SJCRH30 (cell line): ENCODE measurements at regions not wholly inside any gene's neighbourhood (a gene's known extent, or its start where the extent isn't known, plus 50 kb on each side); places are given as distances from the start of the nearest gene placed in this dataset.
"Not testable (repeated sequence)": the region's sequence is repeated elsewhere in the genome, so short reads cannot be mapped to it uniquely, and the experiment has no call there.

Experiments used
- DNase-seq, 2 experiments: peaks; one replicate each; pipeline ENCODE4 v3.0.0-alpha.2; 2015 to 2020
- H3K27ac ChIP-seq: fragments of 250-450 bp; sonication (Bioruptor Pico); 2 replicates; pipeline ENCODE4 v1.5.1; 2020; ENCODE audit warnings: mild to moderate bottlenecking, moderate library complexity
- H3K27me3 ChIP-seq: fragments of 250-450 bp; sonication (Bioruptor Pico); 2 replicates; pipeline ENCODE4 v1.5.1; 2020; ENCODE audit warnings: mild to moderate bottlenecking, moderate library complexity
- H3K36me3 ChIP-seq: fragments of 250-450 bp; sonication (Bioruptor Pico); 2 replicates; pipeline ENCODE4 v1.5.1; 2020; ENCODE audit warnings: mild to moderate bottlenecking, moderate library complexity
- H3K4me1 ChIP-seq: fragments of 250-450 bp; sonication (Bioruptor Pico); 2 replicates; pipeline ENCODE4 v1.5.1; 2020; ENCODE audit warnings: mild to moderate bottlenecking, moderate library complexity
- H3K4me3 ChIP-seq: fragments of 250-450 bp; sonication (Bioruptor Pico); 2 replicates; pipeline ENCODE4 v1.5.1; 2020; ENCODE audit warnings: mild to moderate bottlenecking, moderate library complexity
- H3K9me3 ChIP-seq: fragments of 250-450 bp; sonication (Bioruptor Pico); replicated peaks from 2 replicates; pipeline ENCODE4 v1.5.1; 2020; ENCODE audit warnings: mild to moderate bottlenecking, moderate library complexity

GRCh38 chr11:96483374-96483955 lies 93.7 kb downstream of the JRKL start:
- no peak overlapping the region for H3K27ac ChIP-seq
- no peaks in the 10 kb centered on the region for H3K4me1 ChIP-seq
- H3K9me3 ChIP-seq, result no peaks in the 10 kb centered on the region
- H3K4me3 ChIP-seq, result no peak overlapping the region
- no peaks in the 10 kb centered on the region for H3K36me3 ChIP-seq
- no peak for DNase-seq
- no peaks in the 10 kb centered on the region for H3K27me3 ChIP-seq

GRCh38 chr11:96484361-96484760 lies 94.5 kb downstream of the JRKL start:
- Histone ChIP-seq H3K4me3 (no peak overlapping the region), H3K9me3 (no peaks in the 10 kb centered on the region), H3K4me1 (no peaks in the 10 kb centered on the region), H3K27me3 (no peaks in the 10 kb centered on the region), H3K27ac (no peak overlapping the region), H3K36me3 (no peaks in the 10 kb centered on the region)
- no peak for DNase-seq

GRCh38 chr11:96486890-96487611 lies 97.2 kb downstream of the JRKL start:
- H3K27me3 ChIP-seq, result no peaks in the 10 kb centered on the region
- no peaks in the 10 kb centered on the region for H3K36me3 ChIP-seq
- no peaks in the 10 kb centered on the region for H3K9me3 ChIP-seq
- no peaks in the 10 kb centered on the region for H3K4me1 ChIP-seq
- peak in 1 of 2 experiments; percentile 12 for DNase-seq
- H3K4me3 ChIP-seq, result peak overlapping the region; percentile 31
- no peak overlapping the region for H3K27ac ChIP-seq

- not testable (repeated sequence) for H3K36me3 ChIP-seq, H3K27ac ChIP-seq, H3K27me3 ChIP-seq, DNase-seq, H3K4me1 ChIP-seq, H3K9me3 ChIP-seq, H3K4me3 ChIP-seq
These were observed 99.1 kb downstream of the JRKL start for GRCh38 chr11:96488911-96489310.

- H3K9me3 ChIP-seq, result no peaks in the 10 kb centered on the region
These were observed 110.6 kb downstream of the JRKL start for GRCh38 chr11:96500440-96500839.

GRCh38 chr11:96506041-96506440 lies 116.2 kb downstream of the JRKL start:
- H3K27me3 ChIP-seq, result no peaks in the 10 kb centered on the region

More at GRCh38 chr11:96500440-96500839, 110.6 kb downstream of the JRKL start:
- H3K4me3 ChIP-seq, result no peak overlapping the region
- no peaks in the 10 kb centered on the region for H3K4me1 ChIP-seq
- no peaks in the 10 kb centered on the region for H3K36me3 ChIP-seq
- no peaks in the 10 kb centered on the region for H3K27me3 ChIP-seq
- no peak overlapping the region for H3K27ac ChIP-seq
- DNase-seq, result no peak

GRCh38 chr11:96506953-96507354 lies 117.1 kb downstream of the JRKL start:
- Histone ChIP-seq H3K9me3 (no peaks in the 10 kb centered on the region), H3K27me3 (no peaks in the 10 kb centered on the region), H3K27ac (no peak overlapping the region), H3K36me3 (no peaks in the 10 kb centered on the region), H3K4me3 (no peak overlapping the region), H3K4me1 (no peaks in the 10 kb centered on the region)
- no peak for DNase-seq

More at GRCh38 chr11:96506041-96506440, 116.2 kb downstream of the JRKL start:
- Histone ChIP-seq H3K36me3 (no peaks in the 10 kb centered on the region), H3K4me3 (no peak overlapping the region), H3K9me3 (no peaks in the 10 kb centered on the region), H3K27ac (no peak overlapping the region), H3K4me1 (no peaks in the 10 kb centered on the region)
- no peak for DNase-seq

GRCh38 chr11:96508861-96509260 lies 119.0 kb downstream of the JRKL start:
- DNase-seq, result no peak
- H3K27ac ChIP-seq, result no peak overlapping the region
- no peaks in the 10 kb centered on the region for H3K4me1 ChIP-seq
- no peak overlapping the region for H3K4me3 ChIP-seq
- H3K9me3 ChIP-seq, result no peaks in the 10 kb centered on the region
- no peaks in the 10 kb centered on the region for H3K36me3 ChIP-seq
- H3K27me3 ChIP-seq, result no peaks in the 10 kb centered on the region

GRCh38 chr11:96520939-96521338 lies 131.1 kb downstream of the JRKL start:
- no peak overlapping the region for H3K27ac ChIP-seq
- H3K27me3 ChIP-seq, result no peaks in the 10 kb centered on the region
- H3K4me1 ChIP-seq, result no peaks in the 10 kb centered on the region
- no peaks in the 10 kb centered on the region for H3K9me3 ChIP-seq
- no peaks in the 10 kb centered on the region for H3K36me3 ChIP-seq
- DNase-seq, result no peak
- H3K4me3 ChIP-seq, result no peak overlapping the region

GRCh38 chr11:96523656-96524055 lies 133.8 kb downstream of the JRKL start:
- no peaks in the 10 kb centered on the region for H3K4me1 ChIP-seq
- H3K9me3 ChIP-seq, result no peaks in the 10 kb centered on the region
- H3K27me3 ChIP-seq, result no peaks in the 10 kb centered on the region
- no peak for DNase-seq
- no peaks in the 10 kb centered on the region for H3K36me3 ChIP-seq
- no peak overlapping the region for H3K27ac ChIP-seq
- H3K4me3 ChIP-seq, result no peak overlapping the region

GRCh38 chr11:96524475-96524874 lies 134.7 kb downstream of the JRKL start:
- no peak for DNase-seq
- no peaks in the 10 kb centered on the region for H3K4me1 ChIP-seq
- no peak overlapping the region for H3K4me3 ChIP-seq
- no peaks in the 10 kb centered on the region for H3K36me3 ChIP-seq
- H3K27me3 ChIP-seq, result no peaks in the 10 kb centered on the region
- H3K27ac ChIP-seq, result no peak overlapping the region
- H3K9me3 ChIP-seq, result no peaks in the 10 kb centered on the region

- H3K36me3 ChIP-seq, result no peaks in the 10 kb centered on the region
- no peaks in the 10 kb centered on the region for H3K9me3 ChIP-seq
- H3K4me3 ChIP-seq, result no peak overlapping the region
- H3K27me3 ChIP-seq, result no peaks in the 10 kb centered on the region
- no peak for DNase-seq
- H3K27ac ChIP-seq, result no peak overlapping the region
- no peaks in the 10 kb centered on the region for H3K4me1 ChIP-seq
These were observed 140.7 kb downstream of the JRKL start for GRCh38 chr11:96530473-96530872.

GRCh38 chr11:96538104-96538503 lies 148.3 kb downstream of the JRKL start:
- no peak for DNase-seq
- Histone ChIP-seq H3K27ac (no peak overlapping the region), H3K36me3 (no peaks in the 10 kb centered on the region)

GRCh38 chr11:96538622-96539021 lies 148.8 kb downstream of the JRKL start:
- H3K36me3 ChIP-seq, result no peaks in the 10 kb centered on the region
- no peak for DNase-seq
- no peaks in the 10 kb centered on the region for H3K4me1 ChIP-seq
- H3K9me3 ChIP-seq, result no peaks in the 10 kb centered on the region
- no peaks in the 10 kb centered on the region for H3K27me3 ChIP-seq
- no peak overlapping the region for H3K27ac ChIP-seq
- H3K4me3 ChIP-seq, result no peak overlapping the region

More at GRCh38 chr11:96538104-96538503, 148.3 kb downstream of the JRKL start:
- Histone ChIP-seq H3K27me3 (no peaks in the 10 kb centered on the region), H3K4me1 (no peaks in the 10 kb centered on the region), H3K4me3 (no peak overlapping the region), H3K9me3 (no peaks in the 10 kb centered on the region)

- Histone ChIP-seq H3K36me3 (no peaks in the 10 kb centered on the region), H3K27ac (no peak overlapping the region), H3K9me3 (no peaks in the 10 kb centered on the region), H3K4me3 (no peak overlapping the region), H3K4me1 (no peaks in the 10 kb centered on the region), H3K27me3 (no peaks in the 10 kb centered on the region)
- DNase-seq, result no peak
These were observed 151.1 kb downstream of the JRKL start for GRCh38 chr11:96540875-96541274.

GRCh38 chr11:96543177-96543576 lies 153.4 kb downstream of the JRKL start:
- no peaks in the 10 kb centered on the region for H3K36me3 ChIP-seq
- DNase-seq, result no peak
- H3K4me3 ChIP-seq, result no peak overlapping the region
- H3K27me3 ChIP-seq, result no peaks in the 10 kb centered on the region
- H3K4me1 ChIP-seq, result no peaks in the 10 kb centered on the region
- H3K9me3 ChIP-seq, result no peaks in the 10 kb centered on the region
- H3K27ac ChIP-seq, result no peak overlapping the region
